GM23248 (cell line): ENCODE measurements at regions not wholly inside any gene's neighbourhood (a gene's known extent, or its start where the extent isn't known, plus 50 kb on each side); places are given as distances from the start of the nearest gene placed in this dataset.

Experiments
- DNase-seq: peaks from one replicate; pipeline ENCODE4 v3.0.0-alpha.2; 2015
- H2AFZ ChIP-seq: fragments of 200-600 bp; sonication (generic); 2 replicates; pipeline ENCODE4 v1.6.1; 2016; ENCODE audit warnings: antibody characterized with exemption
- H3F3A ChIP-seq: fragments of 200-600 bp; sonication (generic); 2 replicates; pipeline ENCODE4 v1.6.1; 2016; ENCODE audit warnings: mild to moderate bottlenecking, antibody characterized with exemption, mixed run types; ENCODE audit not compliant: insufficient read depth
- H3K27ac ChIP-seq: fragments of 200-600 bp; sonication (generic); 2 replicates; pipeline ENCODE4 v1.5.1; 2016; ENCODE audit warnings: mild to moderate bottlenecking
- H3K27me3 ChIP-seq: fragments of 200-600 bp; sonication (generic); replicated peaks from 2 replicates; pipeline ENCODE4 v1.6.1; 2016; ENCODE audit warnings: mild to moderate bottlenecking; ENCODE audit not compliant: insufficient read depth
- H3K36me3 ChIP-seq: fragments of 200-600 bp; sonication (generic); 2 replicates; pipeline ENCODE4 v1.6.1; 2016; ENCODE audit warnings: low read depth, mild to moderate bottlenecking
- H3K4me1 ChIP-seq: fragments of 200-600 bp; sonication (generic); 2 replicates; pipeline ENCODE4 v1.6.1; 2016; ENCODE audit warnings: mild to moderate bottlenecking; ENCODE audit not compliant: insufficient read depth
- H3K4me2 ChIP-seq: fragments of 200-600 bp; sonication (generic); one replicate; pipeline ENCODE4 v1.6.1; 2016; ENCODE audit warnings: mild to moderate bottlenecking; ENCODE audit not compliant: unreplicated experiment
- H3K4me3 ChIP-seq: fragments of 200-600 bp; sonication (generic); 2 replicates; pipeline ENCODE4 v1.5.1; 2016; ENCODE audit warnings: mild to moderate bottlenecking
- H3K79me2 ChIP-seq: fragments of 200-600 bp; sonication (generic); 2 replicates; pipeline ENCODE4 v1.6.1; 2016; ENCODE audit warnings: mild to moderate bottlenecking; ENCODE audit not compliant: insufficient read depth
- H3K9ac ChIP-seq: fragments of 200-600 bp; sonication (generic); 2 replicates; pipeline ENCODE4 v1.6.1; 2016; ENCODE audit warnings: mild to moderate bottlenecking
- H3K9me2 ChIP-seq: fragments of 200-600 bp; sonication (generic); 2 replicates; pipeline ENCODE4 v1.6.1; 2016; ENCODE audit warnings: mixed run types, mild to moderate bottlenecking, moderate library complexity; ENCODE audit not compliant: insufficient read depth
- H3K9me3 ChIP-seq: fragments of 200-600 bp; sonication (generic); one replicate; pipeline ENCODE4 v1.6.1; 2017; ENCODE audit warnings: low read depth
- H4K20me1 ChIP-seq: fragments of 200-600 bp; sonication (generic); 2 replicates; pipeline ENCODE4 v1.6.0; 2016; ENCODE audit not compliant: insufficient read depth
- EZH2 ChIP-seq: fragments of 200-600 bp; sonication (generic); IDR thresholded peaks from 2 replicates; pipeline ENCODE4 v1.6.1; 2018; ENCODE audit warnings: antibody characterized with exemption, mild to moderate bottlenecking; ENCODE audit not compliant: insufficient read depth, poor library complexity, severe bottlenecking
- EZH2phosphoT487 ChIP-seq: fragments of 200-600 bp; sonication (generic); IDR thresholded peaks from 2 replicates; pipeline ENCODE4 v1.6.1; 2018; ENCODE audit warnings: antibody characterized with exemption, moderate library complexity, mild to moderate bottlenecking, low read depth; ENCODE audit not compliant: insufficient read depth
- WGBS, 2 experiments: methylation state at CpG; one replicate each; pipeline ENCODE4 v1.1.6; 2015 to 2017; ENCODE audit warnings: low lambda C conversion rate in 2 of 2, low coverage in 1 of 2; ENCODE audit errors: missing lambda C conversion rate in 2 of 2; 5-methylcytosine and 5-hydroxymethylcytosine counted together
- in situ Hi-C: fragments of 300-500 bp; cut with MboI; formaldehyde crosslinking; loops from 2 replicates; pipeline ENCODE4 v1.15.0; 2020

GRCh38 chr12:46678426-46678825 is 147.4 kb downstream of the SLC38A4 start:
- Histone ChIP-seq H3K4me3 (no peak overlapping the region), H3K4me2 (no peak overlapping the region), H3K27me3 (no peaks in the 10 kb centered on the region), H3K9me3 (no peaks in the 10 kb centered on the region), H2AFZ (no peak overlapping the region), H3K27ac (no peak overlapping the region), H3K36me3 (no peaks in the 10 kb centered on the region), H3K79me2 (no peaks in the 10 kb centered on the region), H3K4me1 (peaks cover 47% of the 10 kb centered on the region), H4K20me1 (no peaks in the 10 kb centered on the region), H3K9ac (no peak overlapping the region), H3F3A (peaks cover 8% of the 10 kb centered on the region; the same call in 1 of the 2 replicates), H3K9me2 (no peaks in the 10 kb centered on the region)
- 92 to 93% methylated on average over 3 of the region's 3 CpGs for WGBS, 2 experiments
- TF ChIP-seq EZH2 (no peak), EZH2phosphoT487 (no peak)
- DNase-seq: no peak
- in situ Hi-C loops: loop anchor here (10.0 kb wide), 1 partner anchor 336 kb away; no protein-coding TSS in a partner anchor

DNA sequence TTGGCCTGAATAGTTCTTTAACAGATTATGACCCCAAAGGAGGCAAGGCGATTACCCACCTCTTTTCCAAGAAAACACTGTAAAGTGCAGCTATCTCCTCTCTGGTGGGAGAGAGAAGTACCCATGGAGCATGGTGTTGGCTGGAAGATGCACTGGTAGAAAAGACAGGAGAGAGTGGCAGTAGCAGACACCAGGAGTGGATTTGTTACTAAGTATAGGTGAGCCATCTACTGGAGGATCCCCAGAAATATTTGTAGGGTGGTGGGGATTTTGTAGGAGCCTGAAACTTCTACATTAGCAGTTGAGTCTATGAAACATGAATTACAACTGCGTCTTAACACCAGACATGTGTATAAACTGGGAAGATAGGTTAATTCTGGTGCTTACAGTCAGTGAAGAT is 148.0 kb downstream of the SLC38A4 start:
- Histone ChIP-seq H3F3A (peaks cover 8% of the 10 kb centered on the region; the same call in 1 of the 2 replicates), H2AFZ (no peak overlapping the region; the same call in 1 of the 2 replicates), H3K9me3 (no peaks in the 10 kb centered on the region), H4K20me1 (no peaks in the 10 kb centered on the region), H3K9me2 (no peaks in the 10 kb centered on the region), H3K27ac (no peak overlapping the region), H3K36me3 (no peaks in the 10 kb centered on the region), H3K4me2 (no peak overlapping the region), H3K9ac (no peak overlapping the region), H3K4me3 (no peak overlapping the region), H3K79me2 (no peaks in the 10 kb centered on the region), H3K27me3 (no peaks in the 10 kb centered on the region), H3K4me1 (peaks cover 47% of the 10 kb centered on the region)
- no peak for TF ChIP-seq EZH2
- no peak for TF ChIP-seq EZH2phosphoT487
- WGBS, 2 experiments: 93 to 97% methylated on average over 2 of the region's 2 CpGs
- in situ Hi-C loops: loop anchor here (10.0 kb wide), 1 partner anchor 337 kb away; no protein-coding TSS in a partner anchor
- DNase-seq: peak; percentile 34

GRCh38 chr12:46676797-46677520 is 148.8 kb downstream of the SLC38A4 start:
- peaks cover 8% of the 10 kb centered on the region; the same call in 1 of the 2 replicates for H3F3A ChIP-seq
- peak overlapping the region; percentile 73 for H2AFZ ChIP-seq
- peak overlapping the region; percentile 20 for H3K27ac ChIP-seq
- H3K4me1 ChIP-seq: peaks cover 47% of the 10 kb centered on the region
- no peaks in the 10 kb centered on the region for H4K20me1 ChIP-seq
- no peaks in the 10 kb centered on the region for H3K9me3 ChIP-seq
- no peak for TF ChIP-seq EZH2
- 61 to 65% methylated on average over 7 of the region's 7 CpGs for WGBS, 2 experiments
- H3K9me2 ChIP-seq: no peaks in the 10 kb centered on the region
- peak overlapping the region; percentile 56; the same call in 1 of the 2 replicates for H3K9ac ChIP-seq
- H3K27me3 ChIP-seq: no peaks in the 10 kb centered on the region
- peak overlapping the region; percentile 61 for H3K4me2 ChIP-seq
- peak; percentile 71 for DNase-seq
- no peaks in the 10 kb centered on the region for H3K79me2 ChIP-seq
- no peak overlapping the region for H3K4me3 ChIP-seq
- H3K36me3 ChIP-seq: no peaks in the 10 kb centered on the region
- in situ Hi-C loops: loop anchor here (10.0 kb wide), 1 partner anchor 338 kb away; no protein-coding TSS in a partner anchor

DNA sequence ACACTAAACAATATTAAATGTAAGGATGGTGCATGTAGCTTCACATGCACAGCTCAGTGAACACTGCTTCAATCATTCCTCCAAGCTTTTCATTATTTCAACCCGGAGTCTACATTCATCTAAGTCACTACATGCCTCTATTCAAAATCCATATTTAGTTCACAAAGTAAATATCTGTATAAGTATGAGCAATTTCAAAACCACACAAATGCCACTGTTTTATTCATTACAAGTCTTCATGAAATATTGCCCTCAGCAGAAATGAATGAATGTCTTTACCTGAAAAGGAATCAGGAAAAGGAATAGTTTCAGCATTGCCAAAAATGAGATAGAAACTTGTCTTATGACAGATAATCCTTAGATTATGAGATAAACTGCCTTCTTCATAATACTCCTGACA is 149.4 kb downstream of the SLC38A4 start:
- Histone ChIP-seq H3K4me3 (no peak overlapping the region), H4K20me1 (no peaks in the 10 kb centered on the region), H3K36me3 (no peaks in the 10 kb centered on the region), H2AFZ (peak overlapping the region; percentile 73), H3K9me2 (no peaks in the 10 kb centered on the region), H3K9ac (peak overlapping the region; percentile 56; the same call in 1 of the 2 replicates), H3K9me3 (no peaks in the 10 kb centered on the region), H3K4me1 (peaks cover 47% of the 10 kb centered on the region), H3K27me3 (no peaks in the 10 kb centered on the region), H3K79me2 (no peaks in the 10 kb centered on the region), H3K27ac (peak overlapping the region; percentile 20), H3K4me2 (peak overlapping the region; percentile 61), H3F3A (peaks cover 8% of the 10 kb centered on the region; the same call in 1 of the 2 replicates)
- no peak for DNase-seq
- WGBS, 2 experiments: 55 to 68% methylated on average over 1 of the region's 1 CpG
- in situ Hi-C loops: loop anchor here (10.0 kb wide), 1 partner anchor 338 kb away; no protein-coding TSS in a partner anchor
- TF ChIP-seq EZH2: no peak
- TF ChIP-seq EZH2phosphoT487: no peak
